Stimulated activated CD8-positive, alpha-beta memory T cell treated with anti-CD3 and anti-CD28 coated beads, Interleukin-7, amount 100 ng/mL, for 4 hours (primary cell): ENCODE measurements at regions not wholly inside any gene's neighbourhood (a gene's known extent, or its start where the extent isn't known, plus 50 kb on each side); places are given as distances from the start of the nearest gene placed in this dataset.

ENCODE experiments used
- DNase-seq, 2 donors: peaks; one replicate each; pipeline ENCODE4 v3.0.0-alpha.2; 2020; ENCODE audit warnings: low read depth in 2 of 2

GRCh38 chr2:204477358-204477950 is 67.8 kb upstream of the PARD3B start:
- no peak for DNase-seq

- DNase-seq, result no peak
Observed at GRCh38 chr2:204479557-204479956, 65.7 kb upstream of the PARD3B start.

DNA sequence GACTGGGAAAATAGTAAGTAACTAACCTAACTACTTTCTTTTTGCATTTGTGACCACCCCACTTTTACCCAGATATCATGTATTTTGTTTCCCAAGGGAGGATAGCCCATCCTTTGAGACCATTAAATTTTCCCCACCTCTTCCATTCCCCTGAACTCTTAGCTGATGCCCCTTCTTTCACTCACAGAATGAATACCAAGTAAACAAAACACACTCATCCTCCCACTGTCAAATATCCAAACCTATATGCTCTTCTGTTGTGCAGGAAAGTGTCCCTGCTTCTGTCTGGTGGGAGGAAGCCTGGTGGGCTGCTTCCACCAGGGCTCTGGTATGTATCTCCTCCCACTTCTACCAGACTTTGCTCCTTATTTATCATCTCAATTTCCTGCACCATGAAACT is 64.6 kb upstream of the PARD3B start:
- no peak for DNase-seq

DNA sequence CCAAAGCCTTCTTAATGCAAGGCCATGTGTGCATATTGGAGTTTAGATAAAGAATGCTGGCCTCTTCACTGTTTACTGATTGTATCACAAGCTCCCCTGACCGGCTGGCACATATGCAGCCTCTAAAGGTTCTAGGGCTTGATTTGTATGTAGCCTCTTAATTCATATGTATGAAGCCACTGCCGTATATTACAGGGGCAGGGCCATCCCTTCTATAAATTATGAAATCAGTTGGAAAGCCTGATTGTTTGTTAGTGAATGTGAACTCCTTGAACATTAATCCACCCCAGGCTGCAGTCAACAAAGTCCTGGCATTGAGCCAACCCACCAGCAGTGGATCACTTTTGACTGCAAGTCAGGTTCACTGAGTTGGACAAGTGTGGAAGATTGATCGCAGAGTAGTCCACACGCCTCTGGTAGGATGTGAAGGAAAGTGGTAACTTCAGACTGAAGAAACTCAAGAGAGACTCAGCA is 61.6 kb upstream of the PARD3B start:
- no peak for DNase-seq

DNA sequence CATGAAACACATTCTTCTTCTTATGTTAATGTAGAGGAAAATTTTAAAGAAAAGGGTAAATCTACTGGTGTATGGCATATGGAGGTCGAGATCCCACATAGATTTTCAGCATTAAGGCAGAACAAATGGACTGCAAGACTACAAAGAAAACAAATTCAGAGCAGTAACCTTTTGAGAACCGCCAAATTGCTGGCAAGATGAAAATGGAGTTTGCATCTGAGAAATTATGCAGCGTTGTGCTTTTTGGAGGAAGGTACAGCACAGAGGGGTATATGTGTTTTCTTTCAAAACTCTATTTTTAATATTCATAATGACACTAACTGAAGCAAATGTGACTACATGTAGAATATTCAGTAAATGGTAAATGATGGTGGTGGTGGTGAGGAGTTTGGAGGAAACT is 59.0 kb upstream of the PARD3B start:
- no peak for DNase-seq

GRCh38 chr2:204486805-204487204 is 58.5 kb upstream of the PARD3B start:
- no peak for DNase-seq

- no peak for DNase-seq
Observed at GRCh38 chr2:204487447-204488229, 57.6 kb upstream of the PARD3B start.

DNA sequence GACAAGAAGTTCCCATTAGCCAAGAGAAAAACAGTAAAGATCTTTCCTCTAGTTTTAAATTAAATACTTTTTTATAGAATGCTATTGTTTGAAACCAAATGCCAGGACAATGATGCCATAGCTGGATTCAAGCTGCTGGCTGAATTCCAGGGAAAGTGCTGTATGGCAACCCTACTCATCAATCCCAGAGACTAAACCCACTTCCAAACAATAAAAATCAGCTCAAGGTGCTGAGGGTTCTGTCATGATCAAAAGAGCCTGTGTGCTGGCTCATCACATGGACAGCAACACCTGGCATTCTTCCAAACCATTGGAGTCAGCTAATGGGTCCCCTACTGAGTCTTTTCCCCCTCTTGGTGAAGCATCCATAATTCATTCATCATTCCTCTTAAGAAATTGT is 53.7 kb upstream of the PARD3B start:
- DNase-seq, result no peak

DNA sequence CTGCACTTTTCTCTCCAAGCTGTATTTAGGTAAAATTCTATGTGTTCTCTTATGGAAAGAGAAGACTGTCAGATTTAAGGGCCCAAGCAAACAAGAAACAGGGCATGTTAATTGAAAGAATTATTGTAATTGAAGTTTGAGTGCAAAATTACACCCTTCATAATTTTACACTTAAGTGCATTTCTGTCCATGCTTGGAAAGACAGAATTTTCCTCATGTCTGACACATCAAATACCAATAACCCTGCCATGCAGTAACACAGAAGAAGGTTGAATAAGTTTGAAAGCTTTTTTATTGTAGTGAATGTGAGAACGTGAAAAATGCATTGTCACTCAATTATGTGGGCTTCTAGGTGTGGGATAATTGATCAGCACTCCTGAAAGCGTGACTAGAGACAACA is 52.9 kb upstream of the PARD3B start:
- DNase-seq, result no peak

DNA sequence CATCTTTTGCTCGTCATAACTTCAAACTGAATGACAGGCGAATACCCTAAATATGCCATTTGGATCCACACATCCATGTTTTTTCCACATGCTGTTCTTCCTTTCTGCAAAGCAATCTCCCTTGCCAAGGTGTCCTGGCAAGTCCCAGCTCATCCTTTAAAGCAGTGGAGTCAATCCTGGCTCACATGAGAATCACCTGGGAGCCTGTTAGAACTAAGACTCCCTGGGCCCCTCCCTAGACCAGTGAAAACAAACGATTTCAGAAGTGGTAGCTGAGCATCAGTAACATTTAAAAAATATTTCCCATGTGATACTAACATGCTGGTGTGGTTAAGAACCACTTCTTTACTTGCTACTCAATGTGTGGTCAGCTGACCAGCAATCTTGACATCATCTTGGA is 50.6 kb upstream of the PARD3B start:
- DNase-seq, result no peak

DNA sequence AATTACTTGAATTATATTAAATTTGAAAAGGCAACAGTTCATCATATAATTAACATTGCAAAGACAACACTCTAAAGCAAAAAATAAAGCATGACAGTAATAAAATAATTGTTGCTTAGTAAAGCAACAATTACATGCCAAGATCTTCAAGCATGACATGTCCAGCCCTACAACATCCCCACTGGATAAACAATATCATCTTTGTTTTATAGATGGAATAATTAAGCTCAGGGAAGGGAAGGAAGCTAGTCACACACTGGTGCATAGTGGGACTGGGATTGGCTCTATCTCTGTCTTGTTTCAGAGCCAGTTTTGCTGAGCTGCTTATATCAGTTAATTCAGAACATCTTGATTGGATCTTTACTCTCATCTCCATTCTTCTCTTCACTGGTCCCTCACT is 49.9 kb upstream of the PARD3B start:
- no peak for DNase-seq
